ENCODE measurements at regions not wholly inside any gene's neighbourhood (a gene's known extent, or its start where the extent isn't known, plus 50 kb on each side); places are given as distances from the start of the nearest gene placed in this dataset.
A peak's percentile ranks its signal among the peaks of the same experiment; 100 is the strongest.

- Mint-ChIP-seq H3K27ac (no peak overlapping the region), H3K36me3 (no peaks in the 10 kb centered on the region), H3K4me1 (peaks cover 0 to 10% (median 9%) of the 10 kb centered on the region in 3 donors), H3K9me3 (no peaks in the 10 kb centered on the region), H3K4me3 (no peak overlapping the region), H3K27me3 (no peaks in the 10 kb centered on the region)
- H3K27me3 ChIP-seq (replicated peaks in 1 of 2; ENCODE audit: control insufficient read depth in 2 of 2, extremely low read depth in 1 of 2, insufficient read depth in 2 of 2, low read length in 1 of 2), result no peaks in the 10 kb centered on the region
- H3K36me3 ChIP-seq (ENCODE audit: control insufficient read depth in 2 of 2, extremely low read depth in 1 of 2, insufficient read depth in 1 of 2, low read length in 1 of 2), result no peaks in the 10 kb centered on the region
- no peak for ATAC-seq (replicated peaks in 1 of 4)
- H3K9me3 ChIP-seq, result no peaks in the 10 kb centered on the region
- CTCF ChIA-PET, result interaction anchor here (0.6 to 1.3 kb wide), 4 partner anchors 9 to 292 kb away, joined by 3 to 4 read pairs (median 4); no protein-coding TSS in a partner anchor
- H3K4me3 ChIP-seq (ENCODE audit: control insufficient read depth in 1 of 2, extremely low read depth in 1 of 2, low read length in 1 of 2), result no peak overlapping the region
- H3K4me1 ChIP-seq (ENCODE audit: control insufficient read depth in 1 of 2, extremely low read depth in 1 of 2, insufficient read depth in 2 of 2, low read length in 2 of 2), result no peaks in the 10 kb centered on the region
- no CpG with 5 or more reads among the region's 4 CpGs for WGBS (ENCODE audit: insufficient coverage)
- no peak for DNase-seq
- POLR2A ChIA-PET, result no interaction called here
- no peak overlapping the region for H3K27ac ChIP-seq (ENCODE audit: low read length)
Measured at GRCh38 chr2:44077942-44078511, 82.2 kb upstream of the LRPPRC start.

GRCh38 chr2:44079686-44080085 is 83.9 kb upstream of the LRPPRC start:
- Mint-ChIP-seq H3K4me3 (no peak overlapping the region), H3K36me3 (no peaks in the 10 kb centered on the region), H3K4me1 (peaks cover 0 to 10% (median 9%) of the 10 kb centered on the region in 3 donors), H3K9me3 (no peaks in the 10 kb centered on the region), H3K27ac (no peak overlapping the region), H3K27me3 (no peaks in the 10 kb centered on the region)
- Histone ChIP-seq H3K9me3 (no peaks in the 10 kb centered on the region), H3K27ac (ENCODE audit: low read length) (no peak overlapping the region), H3K36me3 (ENCODE audit: control insufficient read depth in 2 of 2, extremely low read depth in 1 of 2, insufficient read depth in 1 of 2, low read length in 1 of 2) (no peaks in the 10 kb centered on the region), H3K4me3 (ENCODE audit: control insufficient read depth in 1 of 2, extremely low read depth in 1 of 2, low read length in 1 of 2) (no peak overlapping the region), H3K4me1 (ENCODE audit: control insufficient read depth in 1 of 2, extremely low read depth in 1 of 2, insufficient read depth in 2 of 2, low read length in 2 of 2) (no peaks in the 10 kb centered on the region), H3K27me3 (replicated peaks in 1 of 2; ENCODE audit: control insufficient read depth in 2 of 2, extremely low read depth in 1 of 2, insufficient read depth in 2 of 2, low read length in 1 of 2) (no peaks in the 10 kb centered on the region)
- POLR2A ChIA-PET, result no interaction called here
- 84% methylated on average over 3 of the region's 3 CpGs for WGBS (ENCODE audit: insufficient coverage)
- CTCF ChIA-PET, result no interaction called here
- no peak for ATAC-seq (replicated peaks in 1 of 4)
- no peak for DNase-seq

DNA sequence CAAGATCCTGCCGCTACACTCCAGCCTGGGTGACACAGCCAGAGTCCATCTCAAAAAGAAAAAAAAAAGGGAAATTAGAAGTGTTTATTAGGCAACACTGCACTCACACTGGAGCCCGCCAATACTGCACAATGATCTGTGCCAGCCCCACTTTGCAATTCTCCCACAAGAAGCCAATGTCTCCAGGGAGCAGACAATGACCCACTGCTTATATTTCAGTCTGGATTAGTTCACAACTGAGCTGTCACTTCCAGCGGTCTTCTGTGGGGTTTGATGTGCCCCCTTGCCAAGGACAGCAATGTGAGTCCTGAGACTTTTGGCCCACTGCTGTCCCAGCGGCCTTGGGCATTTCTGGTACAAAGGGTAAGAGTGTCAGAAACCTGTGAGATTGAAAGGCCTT is 85.6 kb upstream of the PPM1B start:
- Histone ChIP-seq H3K27ac (ENCODE audit: low read length) (no peak overlapping the region), H3K9me3 (no peaks in the 10 kb centered on the region), H3K27me3 (replicated peaks in 1 of 2; ENCODE audit: control insufficient read depth in 2 of 2, extremely low read depth in 1 of 2, insufficient read depth in 2 of 2, low read length in 1 of 2) (peaks cover 0 to 7% of the 10 kb centered on the region in 2 experiments), H3K4me1 (ENCODE audit: control insufficient read depth in 1 of 2, extremely low read depth in 1 of 2, insufficient read depth in 2 of 2, low read length in 2 of 2) (peaks cover 0 to 11% of the 10 kb centered on the region in 2 experiments), H3K36me3 (ENCODE audit: control insufficient read depth in 2 of 2, extremely low read depth in 1 of 2, insufficient read depth in 1 of 2, low read length in 1 of 2) (no peaks in the 10 kb centered on the region), H3K4me3 (ENCODE audit: control insufficient read depth in 1 of 2, extremely low read depth in 1 of 2, low read length in 1 of 2) (no peak overlapping the region)
- 50% methylated on average over 1 of the region's 4 CpGs for WGBS (ENCODE audit: insufficient coverage)
- ChIA-PET CTCF (interaction anchor here in 1 of 2 donors (1.1 kb wide), 1 partner anchor 257 kb away, joined by 4 read pairs; no protein-coding TSS in a partner anchor), POLR2A (no interaction called here)
- ATAC-seq (replicated peaks in 1 of 4) (no peak), DNase-seq (no peak)
- no peaks in the 10 kb centered on the region for H3K9me3 Mint-ChIP-seq
- no peaks in the 10 kb centered on the region for H3K27me3 Mint-ChIP-seq
- H3K4me3 Mint-ChIP-seq, result no peak overlapping the region
- peaks cover 7 to 20% (median 15%) of the 10 kb centered on the region in 3 donors for H3K4me1 Mint-ChIP-seq
- no peak overlapping the region for H3K27ac Mint-ChIP-seq
- no peaks in the 10 kb centered on the region for H3K36me3 Mint-ChIP-seq

- peaks cover 7 to 20% (median 15%) of the 10 kb centered on the region in 3 donors for H3K4me1 Mint-ChIP-seq
- H3K27ac Mint-ChIP-seq, result no peak overlapping the region
- DNase-seq (no peak), ATAC-seq (replicated peaks in 1 of 4) (no peak)
- Histone ChIP-seq H3K36me3 (ENCODE audit: control insufficient read depth in 2 of 2, extremely low read depth in 1 of 2, insufficient read depth in 1 of 2, low read length in 1 of 2) (no peaks in the 10 kb centered on the region), H3K27me3 (replicated peaks in 1 of 2; ENCODE audit: control insufficient read depth in 2 of 2, extremely low read depth in 1 of 2, insufficient read depth in 2 of 2, low read length in 1 of 2) (peaks cover 0 to 7% of the 10 kb centered on the region in 2 experiments), H3K4me1 (ENCODE audit: control insufficient read depth in 1 of 2, extremely low read depth in 1 of 2, insufficient read depth in 2 of 2, low read length in 2 of 2) (peaks cover 0 to 11% of the 10 kb centered on the region in 2 experiments), H3K9me3 (no peaks in the 10 kb centered on the region), H3K4me3 (ENCODE audit: control insufficient read depth in 1 of 2, extremely low read depth in 1 of 2, low read length in 1 of 2) (no peak overlapping the region), H3K27ac (ENCODE audit: low read length) (no peak overlapping the region)
- 96% methylated on average over 4 of the region's 5 CpGs for WGBS (ENCODE audit: insufficient coverage)
- ChIA-PET POLR2A (no interaction called here), CTCF (interaction anchor here in 1 of 2 donors (1.0 kb wide), 1 partner anchor 258 kb away, joined by 5 read pairs; no protein-coding TSS in a partner anchor)
- H3K4me3 Mint-ChIP-seq, result no peak overlapping the region
- no peaks in the 10 kb centered on the region for H3K36me3 Mint-ChIP-seq
- H3K27me3 Mint-ChIP-seq, result no peaks in the 10 kb centered on the region
- no peaks in the 10 kb centered on the region for H3K9me3 Mint-ChIP-seq
Measured at GRCh38 chr2:44084850-44085249, 83.8 kb upstream of the PPM1B start.

DNA sequence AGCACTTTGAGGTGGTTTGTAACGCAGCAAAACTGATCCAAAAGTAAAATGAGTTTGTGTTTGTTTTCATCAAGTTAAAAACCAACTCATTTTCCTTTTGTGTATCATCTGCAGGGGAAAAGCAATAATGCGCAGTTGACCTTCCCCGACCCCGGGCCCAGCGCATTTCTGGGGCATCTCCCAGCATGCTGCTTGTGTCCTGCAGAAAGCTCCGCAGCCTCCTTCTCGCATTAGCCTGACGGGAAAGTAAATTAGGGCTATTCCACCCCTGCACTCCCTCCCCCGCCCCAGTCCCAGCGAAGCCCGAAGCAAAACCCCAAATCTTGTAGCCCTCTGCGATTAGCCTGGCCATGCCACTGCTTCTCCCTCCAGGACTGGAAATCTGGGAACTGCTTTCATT is 82.0 kb upstream of the PPM1B start:
- POLR2A ChIA-PET, result no interaction called here
- peak overlapping the region in 1 of 3 donors; percentile 42 for H3K4me3 Mint-ChIP-seq

DNA sequence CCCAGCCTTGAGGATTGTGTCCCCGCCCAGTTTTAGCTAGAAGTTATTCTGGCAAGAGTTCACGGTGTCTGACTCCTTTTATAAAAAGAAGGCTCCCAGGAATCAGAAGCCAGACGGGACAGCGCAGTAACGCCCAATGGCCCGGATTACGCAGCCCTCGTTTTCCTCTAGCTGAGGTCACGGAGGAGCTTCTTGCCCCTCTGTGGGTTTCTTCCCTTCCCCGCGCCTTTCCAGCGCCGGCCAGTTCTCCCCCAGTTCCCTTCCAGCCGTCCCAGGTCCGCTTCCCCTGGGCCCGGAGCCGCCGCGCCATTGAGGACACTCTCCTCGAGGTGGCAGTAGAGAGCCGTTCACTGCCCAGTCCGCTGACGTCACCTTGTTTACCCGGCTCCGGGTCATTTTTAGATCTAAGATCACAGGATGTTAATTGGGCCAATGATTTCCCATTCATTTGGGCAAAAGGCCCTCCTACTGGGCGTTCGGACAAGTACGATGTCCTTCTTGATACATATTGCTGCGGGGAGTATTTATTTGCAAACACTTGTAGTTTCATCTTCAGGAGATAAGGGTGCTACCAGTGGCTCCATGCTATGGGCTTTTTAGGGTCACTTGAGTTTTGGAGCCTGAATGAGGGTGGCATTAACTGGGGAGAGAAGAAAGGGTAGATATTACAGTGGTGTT is 81.5 kb upstream of the PPM1B start:
- POLR2A ChIA-PET, result no interaction called here
- H3K27me3 Mint-ChIP-seq, result no peaks in the 10 kb centered on the region
- H3K4me3 ChIP-seq (ENCODE audit: control insufficient read depth in 1 of 2, extremely low read depth in 1 of 2, low read length in 1 of 2), result peak overlapping the region; percentile 38 to 54
- WGBS (ENCODE audit: insufficient coverage), result 12% methylated on average over 26 of the region's 29 CpGs
- ATAC-seq (replicated peaks in 1 of 4) (peak; percentile 88 to 95 (median 90)), DNase-seq (peak; percentile 48 to 89 (median 76))
- no peaks in the 10 kb centered on the region for H3K36me3 Mint-ChIP-seq
- H3K9me3 ChIP-seq, result no peaks in the 10 kb centered on the region
- peaks cover 0 to 14% of the 10 kb centered on the region in 2 experiments for H3K4me1 ChIP-seq (ENCODE audit: control insufficient read depth in 1 of 2, extremely low read depth in 1 of 2, insufficient read depth in 2 of 2, low read length in 2 of 2)
- peak overlapping the region; percentile 78 to 90 for H3K27ac Mint-ChIP-seq
- peak overlapping the region; percentile 75 to 76 (median 75) for H3K4me3 Mint-ChIP-seq
- CTCF ChIA-PET, result interaction anchor here (0.5 to 2.1 kb wide), 12 partner anchors 10 to 529 kb away, joined by 3 to 14 read pairs (median 4); no protein-coding TSS in a partner anchor
- H3K27me3 ChIP-seq (replicated peaks in 1 of 2; ENCODE audit: control insufficient read depth in 2 of 2, extremely low read depth in 1 of 2, insufficient read depth in 2 of 2, low read length in 1 of 2), result peaks cover 0 to 7% of the 10 kb centered on the region in 2 experiments
- H3K9me3 Mint-ChIP-seq, result no peaks in the 10 kb centered on the region
- H3K27ac ChIP-seq (ENCODE audit: low read length), result peak overlapping the region; percentile 66
- peaks cover 10 to 19% (median 11%) of the 10 kb centered on the region in 3 donors for H3K4me1 Mint-ChIP-seq
- no peaks in the 10 kb centered on the region for H3K36me3 ChIP-seq (ENCODE audit: control insufficient read depth in 2 of 2, extremely low read depth in 1 of 2, insufficient read depth in 1 of 2, low read length in 1 of 2)

More for the DNA sequence above, 82.0 kb upstream of the PPM1B start:
- H3K27me3 ChIP-seq (replicated peaks in 1 of 2; ENCODE audit: control insufficient read depth in 2 of 2, extremely low read depth in 1 of 2, insufficient read depth in 2 of 2, low read length in 1 of 2), result peaks cover 0 to 7% of the 10 kb centered on the region in 2 experiments
- WGBS (ENCODE audit: insufficient coverage), result 96% methylated on average over 11 of the region's 12 CpGs
- no peak overlapping the region for H3K27ac ChIP-seq (ENCODE audit: low read length)
- Mint-ChIP-seq H3K4me1 (peaks cover 11 to 24% (median 14%) of the 10 kb centered on the region in 3 donors), H3K36me3 (no peaks in the 10 kb centered on the region), H3K27me3 (no peaks in the 10 kb centered on the region), H3K27ac (no peak overlapping the region), H3K9me3 (no peaks in the 10 kb centered on the region)
- peaks cover 0 to 14% of the 10 kb centered on the region in 2 experiments for H3K4me1 ChIP-seq (ENCODE audit: control insufficient read depth in 1 of 2, extremely low read depth in 1 of 2, insufficient read depth in 2 of 2, low read length in 2 of 2)
- DNase-seq (no peak), ATAC-seq (replicated peaks in 1 of 4) (no peak)
- H3K36me3 ChIP-seq (ENCODE audit: control insufficient read depth in 2 of 2, extremely low read depth in 1 of 2, insufficient read depth in 1 of 2, low read length in 1 of 2), result no peaks in the 10 kb centered on the region
- CTCF ChIA-PET, result interaction anchor here (0.5 to 2.1 kb wide), 9 partner anchors 9 to 530 kb away, joined by 3 to 14 read pairs (median 4); no protein-coding TSS in a partner anchor
- no peak overlapping the region for H3K4me3 ChIP-seq (ENCODE audit: control insufficient read depth in 1 of 2, extremely low read depth in 1 of 2, low read length in 1 of 2)
- H3K9me3 ChIP-seq, result no peaks in the 10 kb centered on the region
